Stomach (tissue), 8 donors: ENCODE measurements at regions not wholly inside any gene's neighbourhood (a gene's known extent, or its start where the extent isn't known, plus 50 kb on each side); places are given as distances from the start of the nearest gene placed in this dataset.

Experiments
- DNase-seq, 2 donors: peaks; one replicate each; pipeline versions ENCODE4 v3.0.0 to v3.0.0-alpha.2; 2013 to 2019
- H3K27ac ChIP-seq, 5 donors: fragments of 200-600 bp in 4 of 5; sonication (generic) in 4 of 5; one replicate each; pipeline ENCODE4 v1.5.1; 2013 to 2019; ENCODE audit warnings: mild to moderate bottlenecking in 1 of 5, moderate library complexity in 1 of 5
- H3K27me3 ChIP-seq, 3 donors: fragments of 200-600 bp; sonication (generic); one replicate each; pipeline ENCODE4 v1.5.1; 2017 to 2019; ENCODE audit warnings: mixed run types in 1 of 3
- H3K36me3 ChIP-seq, 4 donors: fragments of 200-600 bp; sonication (generic); 1 replicate in 3 of 4; 2 replicates in 1 of 4; pipeline ENCODE4 v1.5.1; 2016 to 2019
- H3K4me1 ChIP-seq, 4 donors: fragments of 200-600 bp; sonication (generic); one replicate each; pipeline ENCODE4 v1.5.1; 2016 to 2019
- H3K4me3 ChIP-seq, 4 donors: fragments of 200-600 bp; sonication (generic) in 3 of 4; one replicate each; pipeline ENCODE4 v1.5.1; 2016 to 2019; ENCODE audit warnings: mild to moderate bottlenecking in 1 of 4
- H3K9me3 ChIP-seq, 4 donors: fragments of 200-600 bp; sonication (generic); one replicate each; pipeline ENCODE4 v1.5.1; 2016 to 2019
- EP300 ChIP-seq: sonication (generic); formaldehyde crosslinking; IDR thresholded peaks from one replicate; pipeline ENCODE4 v1.6.1; 2017; ENCODE audit warnings: antibody characterized with exemption
- POLR2A ChIP-seq, 4 donors: fragments of 450-650 bp; IDR thresholded peaks; one replicate each; pipeline ENCODE4 v1.6.1; 2016; ENCODE audit warnings: antibody characterized with exemption in 4 of 4, control low read depth in 2 of 4, mild to moderate bottlenecking in 1 of 4, moderate library complexity in 1 of 4
- POLR2AphosphoS5 ChIP-seq, 3 donors: sonication (generic); formaldehyde crosslinking; IDR thresholded peaks; one replicate each; pipeline ENCODE4 v1.6.1; 2016; ENCODE audit warnings: antibody characterized with exemption in 3 of 3
- WGBS, 5 donors: extraction: QIAGEN DNeasy Blood & Tissue Kit in 3 of 5; methylation state at CpG; one replicate each; pipeline versions ENCODE4 v1.1.5 to v1.1.7; 2013 to 2018; 5-methylcytosine and 5-hydroxymethylcytosine counted together
- intact Hi-C: fragments of 100-400 bp; cut with DNase I; formaldehyde crosslinking; loops from one replicate; pipeline ENCODE4 v1.15.1; 2023; ENCODE audit warnings: low total_unique reads
- TF ChIP-seq, protein P1 (sequence below), 7 experiments: fragments of 450-650 bp in 4 of 7; fragments of 200-600 bp in 3 of 7; sonication (generic) in 3 of 7; IDR thresholded peaks; one replicate each; pipeline ENCODE4 v1.5.1; 2016 to 2019; ENCODE audit warnings: antibody characterized with exemption in 7 of 7, control low read depth in 2 of 7, mild to moderate bottlenecking in 1 of 7
- donor health status: healthy with polysubstance abuse.
- donor health status: Bipolar disorder and iron deficiency.
- donor health status: healthy.

DNA sequence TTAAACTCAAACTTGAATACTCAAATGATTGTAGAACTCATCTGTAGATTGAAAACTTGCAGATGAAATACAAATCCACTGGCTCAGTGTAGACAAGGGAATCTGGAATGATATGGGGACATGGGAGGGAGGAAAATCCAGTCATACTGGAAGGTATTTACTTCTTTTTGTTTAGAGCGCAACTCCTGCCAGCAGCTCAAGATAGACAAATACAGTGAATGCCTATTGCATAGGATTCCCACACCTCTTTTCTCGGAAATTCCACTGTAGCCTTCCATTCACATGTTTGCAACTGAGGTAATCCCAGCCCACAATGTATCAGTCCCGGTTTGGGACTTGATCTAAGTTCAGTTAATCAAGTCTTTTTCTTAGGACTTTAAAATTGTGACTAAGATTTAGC is 311.2 kb downstream of the PTPRC start:
- H3K27me3 ChIP-seq = no peaks in the 10 kb centered on the region
- H3K36me3 ChIP-seq = no peaks in the 10 kb centered on the region
- H3K27ac ChIP-seq = no peak overlapping the region
- intact Hi-C loops = no loop called here
- no peak for DNase-seq
- 81 to 95% (median 94%) methylated on average over 3 of the region's 3 CpGs for WGBS, 5 donors
- H3K4me3 ChIP-seq = no peak overlapping the region
- no peak for TF ChIP-seq POLR2A (IDR thresholded peaks at IDR 0.05)
- TF ChIP-seq, protein P1, sequence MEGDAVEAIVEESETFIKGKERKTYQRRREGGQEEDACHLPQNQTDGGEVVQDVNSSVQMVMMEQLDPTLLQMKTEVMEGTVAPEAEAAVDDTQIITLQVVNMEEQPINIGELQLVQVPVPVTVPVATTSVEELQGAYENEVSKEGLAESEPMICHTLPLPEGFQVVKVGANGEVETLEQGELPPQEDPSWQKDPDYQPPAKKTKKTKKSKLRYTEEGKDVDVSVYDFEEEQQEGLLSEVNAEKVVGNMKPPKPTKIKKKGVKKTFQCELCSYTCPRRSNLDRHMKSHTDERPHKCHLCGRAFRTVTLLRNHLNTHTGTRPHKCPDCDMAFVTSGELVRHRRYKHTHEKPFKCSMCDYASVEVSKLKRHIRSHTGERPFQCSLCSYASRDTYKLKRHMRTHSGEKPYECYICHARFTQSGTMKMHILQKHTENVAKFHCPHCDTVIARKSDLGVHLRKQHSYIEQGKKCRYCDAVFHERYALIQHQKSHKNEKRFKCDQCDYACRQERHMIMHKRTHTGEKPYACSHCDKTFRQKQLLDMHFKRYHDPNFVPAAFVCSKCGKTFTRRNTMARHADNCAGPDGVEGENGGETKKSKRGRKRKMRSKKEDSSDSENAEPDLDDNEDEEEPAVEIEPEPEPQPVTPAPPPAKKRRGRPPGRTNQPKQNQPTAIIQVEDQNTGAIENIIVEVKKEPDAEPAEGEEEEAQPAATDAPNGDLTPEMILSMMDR (IDR thresholded peaks at IDR 0.05) = no peak
- no peak for TF ChIP-seq POLR2AphosphoS5 (IDR thresholded peaks at IDR 0.05)
- no peak for TF ChIP-seq EP300
- H3K4me1 ChIP-seq = no peaks in the 10 kb centered on the region
- H3K9me3 ChIP-seq = peaks cover 0 to 1% (median 0%) of the 10 kb centered on the region in 4 donors

DNA sequence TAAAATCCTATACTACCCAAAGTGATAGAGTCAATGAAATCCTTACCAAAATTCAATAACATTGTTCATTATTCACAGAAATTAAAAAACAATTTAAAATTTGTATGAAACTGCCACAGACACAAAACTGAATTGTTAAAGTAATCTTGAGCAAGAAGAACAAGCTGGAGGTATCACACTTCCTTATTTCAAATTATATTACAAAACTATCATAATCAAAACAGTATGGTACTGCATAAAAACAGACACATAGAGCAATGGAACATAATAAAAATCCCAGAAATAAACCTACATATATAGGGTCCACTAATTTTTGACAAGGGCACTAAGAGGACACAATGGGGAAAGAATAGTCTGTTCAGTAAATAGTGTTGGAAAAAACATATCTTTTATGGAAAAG is 316.2 kb downstream of the PTPRC start:
- TF ChIP-seq POLR2AphosphoS5 (IDR thresholded peaks at IDR 0.05) (no peak), EP300 (no peak), POLR2A (IDR thresholded peaks at IDR 0.05) (no peak)
- TF ChIP-seq, protein P1 (IDR thresholded peaks at IDR 0.05) = no peak
- intact Hi-C loops = no loop called here
- no peaks in the 10 kb centered on the region for H3K36me3 ChIP-seq
- no peak overlapping the region for H3K4me3 ChIP-seq
- H3K4me1 ChIP-seq = no peaks in the 10 kb centered on the region
- H3K27ac ChIP-seq = no peak overlapping the region
- H3K9me3 ChIP-seq = peaks cover 0 to 6% (median 0%) of the 10 kb centered on the region in 4 donors
- no peak for DNase-seq
- H3K27me3 ChIP-seq = no peaks in the 10 kb centered on the region

DNA sequence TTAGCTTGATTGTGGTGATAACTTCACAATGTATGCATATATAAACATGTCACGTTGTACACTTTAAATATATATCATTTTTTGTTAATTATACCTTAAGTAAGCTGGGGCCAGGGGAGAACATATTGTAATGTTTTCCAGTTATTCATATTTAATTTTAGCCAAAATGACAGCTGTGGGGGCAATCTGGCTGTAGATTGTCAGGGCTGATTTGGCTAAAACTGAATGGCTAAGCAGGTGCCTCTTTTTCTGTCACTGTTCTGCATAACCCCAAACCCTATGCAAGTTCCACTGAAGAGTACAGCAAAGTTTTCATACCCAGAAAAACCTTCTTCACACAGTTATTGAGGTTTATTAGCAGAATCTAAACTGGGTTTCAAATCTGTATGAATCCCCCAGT is 318.2 kb downstream of the PTPRC start:
- 45 to 63% (median 48%) methylated on average over 1 of the region's 1 CpG for WGBS, 5 donors
- Histone ChIP-seq H3K9me3 (peaks cover 0 to 8% (median 0%) of the 10 kb centered on the region in 4 donors), H3K4me3 (no peak overlapping the region), H3K4me1 (no peaks in the 10 kb centered on the region), H3K36me3 (no peaks in the 10 kb centered on the region), H3K27ac (no peak overlapping the region), H3K27me3 (no peaks in the 10 kb centered on the region)
- DNase-seq = no peak
- TF ChIP-seq, protein P1 (IDR thresholded peaks at IDR 0.05) = no peak
- TF ChIP-seq POLR2AphosphoS5 (IDR thresholded peaks at IDR 0.05) = no peak
- no peak for TF ChIP-seq EP300
- TF ChIP-seq POLR2A (IDR thresholded peaks at IDR 0.05) = no peak
- intact Hi-C loops = no loop called here

DNA sequence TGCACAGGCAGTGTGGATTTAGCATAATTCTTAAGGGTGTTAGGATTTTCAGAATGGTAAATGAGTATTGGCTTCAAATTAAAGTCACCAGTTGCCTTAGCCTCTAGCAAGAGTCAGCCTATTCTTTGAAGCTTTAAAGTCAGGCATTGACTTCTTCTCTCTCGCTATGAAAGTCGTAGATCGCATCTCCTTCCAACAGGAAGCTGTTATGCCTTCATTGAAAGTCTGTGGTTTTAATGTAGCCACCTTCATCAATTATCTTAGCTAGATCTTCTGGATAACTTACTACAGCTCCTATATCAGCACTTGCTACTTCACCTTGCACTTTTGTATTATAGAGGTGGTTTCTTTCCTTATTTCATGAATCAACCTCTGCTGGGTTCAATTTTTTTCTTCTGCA is 320.2 kb downstream of the PTPRC start:
- TF ChIP-seq, protein P1 (IDR thresholded peaks at IDR 0.05) = no peak
- TF ChIP-seq EP300 (no peak), POLR2A (IDR thresholded peaks at IDR 0.05) (no peak), POLR2AphosphoS5 (IDR thresholded peaks at IDR 0.05) (no peak)
- Histone ChIP-seq H3K27ac (no peak overlapping the region), H3K9me3 (peaks cover 0 to 13% (median 0%) of the 10 kb centered on the region in 4 donors), H3K4me1 (no peaks in the 10 kb centered on the region), H3K4me3 (no peak overlapping the region), H3K27me3 (no peaks in the 10 kb centered on the region), H3K36me3 (no peaks in the 10 kb centered on the region)
- WGBS, 5 donors = 82 to 90% (median 88%) methylated on average over 3 of the region's 3 CpGs
- intact Hi-C loops = no loop called here
- DNase-seq = no peak
